H1 (cell line): ENCODE measurements at regions not wholly inside any gene's neighbourhood (a gene's known extent, or its start where the extent isn't known, plus 50 kb on each side); places are given as distances from the start of the nearest gene placed in this dataset.

ENCODE experiments used
- CREB1 ChIP-seq: IDR thresholded peaks from 2 replicates; pipeline ENCODE4 v1.6.1; 2012; ENCODE audit warnings: inconsistent platforms
- EZH2 ChIP-seq: fragments of 200-600 bp; sonication (generic); IDR thresholded peaks from 2 replicates; pipeline ENCODE4 v1.7.1; 2012; ENCODE audit warnings: low read depth, mild to moderate bottlenecking, moderate library complexity, low read length, inconsistent platforms; ENCODE audit not compliant: severe bottlenecking
- POLR2A ChIP-seq, 2 experiments: IDR thresholded peaks; 1 replicate in 1 of 2; 2 replicates in 1 of 2; pipeline ENCODE4 v1.6.1; 2011; ENCODE audit warnings: low read depth in 2 of 2, low read length in 2 of 2, mild to moderate bottlenecking in 2 of 2; ENCODE audit errors: control extremely low read depth in 1 of 2
- POLR2AphosphoS5 ChIP-seq: IDR thresholded peaks from 2 replicates; pipeline ENCODE4 v1.6.1; 2011; ENCODE audit warnings: low read depth, low read length
- ZNF274 ChIP-seq: IDR thresholded peaks from 2 replicates; pipeline ENCODE4 v1.7.0; 2012; ENCODE audit warnings: low read length, borderline replicate concordance; ENCODE audit errors: extremely low read depth
- TF ChIP-seq, protein P1 (sequence below), 3 experiments: IDR thresholded peaks; 1 replicate in 2 of 3; 2 replicates in 1 of 3; pipeline versions ENCODE4 v1.5.1 to v1.6.1; 2011; ENCODE audit warnings: low read length in 3 of 3, mild to moderate bottlenecking in 3 of 3, inconsistent platforms in 2 of 3, low read depth in 1 of 3, moderate library complexity in 1 of 3; ENCODE audit not compliant: insufficient read depth in 1 of 3; ENCODE audit errors: control extremely low read depth in 1 of 3

DNA sequence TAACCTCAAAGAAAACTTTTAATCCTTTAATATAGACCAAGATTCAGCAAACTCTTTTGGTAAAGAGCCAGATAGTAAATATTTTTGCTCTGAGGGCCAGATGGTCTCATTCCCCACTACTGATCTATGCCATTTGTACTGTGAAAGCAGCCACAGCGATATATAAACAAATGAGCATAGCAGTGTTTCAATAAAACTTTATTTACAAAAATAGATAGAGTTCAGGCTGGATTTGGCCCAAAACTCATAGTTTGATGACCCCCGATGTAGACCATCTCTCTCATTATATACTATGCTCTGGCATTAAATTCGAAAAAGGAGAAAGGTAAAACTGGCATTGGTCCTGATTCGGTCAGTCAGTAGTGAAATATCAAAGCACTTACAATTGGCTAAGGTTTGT is 195.8 kb upstream of the NRIP1 start:
- no peak for TF ChIP-seq POLR2AphosphoS5
- TF ChIP-seq ZNF274 = no peak
- TF ChIP-seq EZH2 = no peak
- no peak for TF ChIP-seq POLR2A (IDR thresholded peaks at IDR 0.05; ENCODE audit: control extremely low read depth in 1 of 2, low read depth in 2 of 2, low read length in 2 of 2)
- TF ChIP-seq CREB1 = no peak
- TF ChIP-seq, protein P1, sequence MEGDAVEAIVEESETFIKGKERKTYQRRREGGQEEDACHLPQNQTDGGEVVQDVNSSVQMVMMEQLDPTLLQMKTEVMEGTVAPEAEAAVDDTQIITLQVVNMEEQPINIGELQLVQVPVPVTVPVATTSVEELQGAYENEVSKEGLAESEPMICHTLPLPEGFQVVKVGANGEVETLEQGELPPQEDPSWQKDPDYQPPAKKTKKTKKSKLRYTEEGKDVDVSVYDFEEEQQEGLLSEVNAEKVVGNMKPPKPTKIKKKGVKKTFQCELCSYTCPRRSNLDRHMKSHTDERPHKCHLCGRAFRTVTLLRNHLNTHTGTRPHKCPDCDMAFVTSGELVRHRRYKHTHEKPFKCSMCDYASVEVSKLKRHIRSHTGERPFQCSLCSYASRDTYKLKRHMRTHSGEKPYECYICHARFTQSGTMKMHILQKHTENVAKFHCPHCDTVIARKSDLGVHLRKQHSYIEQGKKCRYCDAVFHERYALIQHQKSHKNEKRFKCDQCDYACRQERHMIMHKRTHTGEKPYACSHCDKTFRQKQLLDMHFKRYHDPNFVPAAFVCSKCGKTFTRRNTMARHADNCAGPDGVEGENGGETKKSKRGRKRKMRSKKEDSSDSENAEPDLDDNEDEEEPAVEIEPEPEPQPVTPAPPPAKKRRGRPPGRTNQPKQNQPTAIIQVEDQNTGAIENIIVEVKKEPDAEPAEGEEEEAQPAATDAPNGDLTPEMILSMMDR (IDR thresholded peaks at IDR 0.05; ENCODE audit: control extremely low read depth in 1 of 3, insufficient read depth in 1 of 3, low read depth in 1 of 3, low read length in 3 of 3) = no peak
